SJSA1 (cell line): ENCODE measurements at regions not wholly inside any gene's neighbourhood (a gene's known extent, or its start where the extent isn't known, plus 50 kb on each side); places are given as distances from the start of the nearest gene placed in this dataset.

Experiments used
- DNase-seq, 2 experiments: peaks; one replicate each; pipeline ENCODE4 v3.0.0-alpha.2; 2015 to 2020; ENCODE audit warnings: low spot score in 2 of 2, low read depth in 1 of 2
- H3K27ac ChIP-seq: fragments of 250-450 bp; sonication (Bioruptor Pico); 2 replicates; pipeline ENCODE4 v1.5.1; 2020; ENCODE audit warnings: mild to moderate bottlenecking, moderate library complexity
- H3K27me3 ChIP-seq: fragments of 250-450 bp; sonication (Bioruptor Pico); replicated peaks from 2 replicates; pipeline ENCODE4 v1.5.1; 2020; ENCODE audit warnings: mild to moderate bottlenecking, moderate library complexity
- H3K36me3 ChIP-seq: fragments of 250-450 bp; sonication (Bioruptor Pico); 2 replicates; pipeline ENCODE4 v1.5.1; 2020; ENCODE audit warnings: mild to moderate bottlenecking
- H3K4me1 ChIP-seq: fragments of 250-450 bp; sonication (Bioruptor Pico); replicated peaks from 2 replicates; pipeline ENCODE4 v1.6.1; 2021; ENCODE audit warnings: mild to moderate bottlenecking
- H3K4me3 ChIP-seq: fragments of 250-450 bp; sonication (Bioruptor Pico); 2 replicates; pipeline ENCODE4 v1.5.1; 2020; ENCODE audit warnings: mild to moderate bottlenecking
- H3K9me3 ChIP-seq: fragments of 250-450 bp; sonication (Bioruptor Pico); replicated peaks from 2 replicates; pipeline ENCODE4 v1.5.1; 2020; ENCODE audit warnings: mild to moderate bottlenecking

DNA sequence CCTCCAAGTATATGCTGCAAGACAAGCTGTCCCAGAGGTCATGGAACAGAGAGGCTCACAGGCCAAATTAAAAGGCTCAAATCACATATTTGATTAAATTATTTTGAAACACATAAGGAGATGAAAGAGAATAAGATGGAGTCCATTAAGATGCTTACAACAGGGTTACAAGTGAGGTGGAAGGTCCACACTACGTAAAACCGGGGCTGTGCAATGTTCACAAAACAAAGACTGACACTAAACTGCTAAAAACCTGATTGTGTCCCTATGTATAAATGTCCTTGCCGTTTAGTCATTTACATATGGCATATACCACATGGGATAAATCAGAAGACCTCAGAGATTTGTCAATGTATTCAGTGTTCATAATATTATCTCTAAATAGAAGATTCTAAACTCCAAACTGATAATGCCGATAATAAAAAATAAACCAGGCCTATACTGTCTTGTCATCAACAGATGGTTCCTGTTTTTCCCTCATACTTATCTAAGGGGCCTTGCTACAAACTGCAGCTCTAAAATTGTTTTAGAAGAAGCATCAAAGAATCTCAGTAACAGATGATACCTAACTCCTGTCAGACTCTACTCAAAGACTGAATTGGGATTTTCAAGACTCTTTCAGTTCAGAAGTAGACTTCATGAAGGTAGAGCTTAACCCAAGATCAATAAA lies 51.8 kb upstream of the RIPOR2 start:
- no peaks in the 10 kb centered on the region for H3K27me3 ChIP-seq
- no peaks in the 10 kb centered on the region for H3K9me3 ChIP-seq
- H3K4me1 ChIP-seq = peaks cover 28% of the 10 kb centered on the region
- no peak for DNase-seq
- H3K36me3 ChIP-seq = no peaks in the 10 kb centered on the region
- H3K27ac ChIP-seq = no peak overlapping the region
- no peak overlapping the region for H3K4me3 ChIP-seq

DNA sequence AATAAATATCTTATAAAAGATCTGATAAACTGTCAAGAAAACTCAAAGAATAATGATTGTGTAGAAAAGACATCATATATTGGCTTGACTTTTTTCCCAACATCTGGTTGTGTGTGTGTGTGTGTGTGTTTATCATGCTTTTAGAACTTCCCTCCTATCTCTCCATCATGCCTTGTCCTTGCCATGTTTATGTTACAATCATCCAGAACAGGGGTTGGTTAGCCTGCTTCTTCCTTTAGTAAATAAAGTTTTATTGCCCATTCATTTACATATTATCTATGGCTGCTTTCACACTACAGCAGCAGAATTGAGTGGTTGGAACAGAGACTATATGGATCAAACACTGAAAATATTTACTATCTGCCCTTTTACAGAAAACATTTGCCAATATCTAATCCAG lies 52.8 kb upstream of the RIPOR2 start:
- Histone ChIP-seq H3K27me3 (no peaks in the 10 kb centered on the region), H3K4me1 (peaks cover 22% of the 10 kb centered on the region), H3K27ac (no peak overlapping the region), H3K4me3 (no peak overlapping the region), H3K9me3 (no peaks in the 10 kb centered on the region), H3K36me3 (no peaks in the 10 kb centered on the region)
- no peak for DNase-seq

DNA sequence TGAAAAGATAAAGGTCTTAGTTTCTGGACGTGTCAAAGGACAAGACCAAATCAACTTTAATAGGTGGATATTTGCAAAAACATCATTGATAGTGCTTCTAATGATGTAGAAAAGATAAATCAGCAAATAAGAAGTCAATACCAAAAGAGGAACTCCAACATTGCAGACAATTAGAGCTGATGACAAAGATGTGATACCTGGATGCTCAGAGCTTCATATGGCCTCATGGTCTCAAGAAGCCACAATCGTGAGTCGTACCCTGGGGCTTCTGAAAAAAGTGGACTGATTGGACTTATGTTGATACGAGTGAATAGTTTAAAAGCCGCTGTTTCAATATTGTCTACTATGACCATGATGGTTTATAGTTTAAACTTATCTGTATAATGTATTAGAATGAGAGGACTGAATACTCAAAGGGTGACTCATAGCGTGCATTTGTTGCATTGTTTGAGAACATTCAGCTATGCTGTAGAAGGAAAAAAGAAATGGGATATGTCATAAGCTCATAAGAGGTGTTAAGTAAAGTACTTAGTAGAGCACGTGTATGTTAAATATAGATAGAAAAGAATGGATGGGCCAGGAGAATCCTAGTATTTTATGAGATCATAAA lies 54.6 kb upstream of the RIPOR2 start:
- Histone ChIP-seq H3K36me3 (no peaks in the 10 kb centered on the region), H3K4me1 (peaks cover 22% of the 10 kb centered on the region), H3K9me3 (no peaks in the 10 kb centered on the region), H3K27ac (peak overlapping the region; percentile 20; the same call in 1 of the 2 replicates), H3K4me3 (no peak overlapping the region), H3K27me3 (no peaks in the 10 kb centered on the region)
- DNase-seq = peak in 1 of 2 experiments; percentile 82

DNA sequence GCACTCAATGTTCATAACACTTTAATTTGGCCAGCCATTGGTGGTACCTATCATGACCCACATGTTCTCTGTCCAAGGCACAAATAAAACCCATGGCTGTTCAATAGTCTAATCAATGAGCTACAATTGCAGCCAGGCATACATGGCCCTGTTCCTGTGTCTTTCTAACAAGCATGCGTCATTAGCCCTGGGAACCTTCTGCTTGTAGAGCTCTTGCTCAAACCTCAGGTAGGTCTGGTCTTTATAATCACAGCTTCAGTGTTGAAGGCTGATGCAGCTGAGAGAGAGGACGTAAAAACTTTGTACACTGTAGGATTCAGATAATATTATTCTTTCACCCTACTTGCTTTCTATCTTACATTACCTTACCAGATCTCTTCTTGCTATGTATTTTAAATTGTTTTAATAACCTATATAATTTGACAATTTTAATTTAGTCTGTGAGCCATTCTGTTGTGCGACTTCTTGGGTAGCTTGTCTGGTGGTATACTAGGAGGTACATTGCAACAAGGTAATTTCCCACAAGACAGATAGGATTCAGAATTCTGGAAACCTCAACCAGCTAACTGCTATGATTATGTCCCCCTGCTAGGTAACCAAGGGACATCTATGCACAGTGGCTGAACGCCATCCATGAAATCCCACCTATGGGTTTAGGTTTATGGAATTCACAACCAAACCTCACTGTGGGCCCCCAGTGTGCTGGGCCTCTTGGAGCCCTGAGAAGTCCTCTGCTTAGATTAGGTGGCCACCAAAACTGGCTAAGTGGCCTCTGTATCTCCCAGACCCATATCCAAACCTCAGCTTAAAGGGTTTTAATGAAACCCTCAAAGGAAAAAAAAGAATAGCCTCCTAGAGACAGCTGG lies 55.4 kb upstream of the RIPOR2 start:
- no peaks in the 10 kb centered on the region for H3K9me3 ChIP-seq
- no peak for DNase-seq
- H3K36me3 ChIP-seq = no peaks in the 10 kb centered on the region
- peak overlapping the region; percentile 2; the same call in 1 of the 2 replicates for H3K27ac ChIP-seq
- H3K4me3 ChIP-seq = no peak overlapping the region
- peaks cover 22% of the 10 kb centered on the region for H3K4me1 ChIP-seq
- no peaks in the 10 kb centered on the region for H3K27me3 ChIP-seq

DNA sequence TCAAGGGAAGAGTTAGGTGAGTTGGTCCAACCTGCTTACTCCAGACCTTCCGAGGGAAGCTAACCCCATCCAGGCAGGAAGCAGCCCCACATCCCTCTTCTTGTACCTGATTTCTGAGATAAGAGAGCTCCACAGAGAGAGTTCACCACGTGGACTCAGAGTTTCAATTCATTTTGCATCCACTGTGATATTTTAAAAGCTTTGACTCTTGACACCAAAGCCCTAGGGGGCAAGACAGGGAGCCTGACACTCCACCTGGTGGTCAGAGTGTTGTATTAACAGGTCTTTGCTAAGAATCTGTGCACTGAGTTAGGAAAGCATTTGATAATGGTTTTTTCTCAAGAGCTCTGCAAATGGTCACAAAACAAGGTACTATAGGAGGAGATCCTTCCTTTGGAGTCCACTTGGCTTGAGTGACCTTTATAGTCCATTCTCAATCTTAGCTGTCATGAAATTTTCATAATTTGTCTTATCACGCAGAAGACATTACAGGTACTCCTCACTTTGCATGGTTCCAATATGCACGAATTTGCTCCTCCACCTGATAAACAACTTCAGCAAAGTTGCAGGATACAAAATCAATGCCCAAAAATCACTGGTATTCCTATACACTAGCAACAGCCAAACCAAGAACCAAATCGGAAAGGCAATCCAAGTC lies 56.2 kb upstream of the RIPOR2 start:
- Histone ChIP-seq H3K9me3 (no peaks in the 10 kb centered on the region), H3K27ac (no peak overlapping the region), H3K4me3 (no peak overlapping the region), H3K27me3 (no peaks in the 10 kb centered on the region), H3K36me3 (no peaks in the 10 kb centered on the region), H3K4me1 (peaks cover 22% of the 10 kb centered on the region)
- peak; percentile 52 to 54 for DNase-seq

DNA sequence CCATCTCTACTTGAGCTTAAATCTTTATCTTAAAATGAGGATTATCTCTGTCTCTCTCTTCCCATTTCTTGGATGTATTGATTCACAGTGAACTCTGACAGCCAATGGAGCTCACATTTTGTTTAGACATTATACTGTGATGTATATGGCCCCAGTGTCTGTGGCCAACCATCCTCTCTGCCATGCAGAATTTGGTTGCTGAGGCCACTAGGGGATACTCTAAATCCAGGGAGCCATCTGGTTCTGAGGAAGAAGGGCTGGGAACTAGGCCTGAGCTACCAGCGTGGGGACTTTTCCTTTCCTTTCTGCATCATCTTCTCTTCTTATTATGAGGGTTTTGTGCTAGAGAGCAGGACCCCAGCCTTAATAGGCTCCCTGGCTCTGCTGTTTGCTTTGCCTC lies 59.1 kb upstream of the RIPOR2 start:
- Histone ChIP-seq H3K27ac (no peak overlapping the region), H3K27me3 (no peaks in the 10 kb centered on the region), H3K9me3 (no peaks in the 10 kb centered on the region), H3K4me1 (peaks cover 19% of the 10 kb centered on the region), H3K4me3 (no peak overlapping the region), H3K36me3 (no peaks in the 10 kb centered on the region)
- no peak for DNase-seq

DNA sequence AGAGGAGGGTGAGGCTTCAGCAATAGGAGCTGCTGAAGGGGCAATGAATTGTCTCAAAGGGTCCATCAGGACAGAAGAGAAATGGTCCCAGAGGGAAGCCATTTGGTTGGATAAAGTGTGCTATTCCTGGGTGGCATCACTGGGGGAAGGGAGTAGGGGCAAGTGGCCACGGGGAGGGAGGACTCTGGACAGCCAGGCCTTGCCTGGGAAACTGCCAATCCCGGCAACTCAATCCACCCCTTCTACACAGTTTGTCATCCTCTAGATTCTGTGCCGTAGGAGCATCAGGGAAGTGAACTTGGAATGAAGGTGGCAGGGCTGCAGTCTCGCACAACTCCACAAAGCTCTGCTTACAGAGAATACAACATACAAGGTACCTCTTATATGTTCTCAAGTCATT lies 59.5 kb upstream of the RIPOR2 start:
- DNase-seq = no peak
- H3K4me1 ChIP-seq = peaks cover 14% of the 10 kb centered on the region
- no peak overlapping the region for H3K27ac ChIP-seq
- no peaks in the 10 kb centered on the region for H3K9me3 ChIP-seq
- no peaks in the 10 kb centered on the region for H3K27me3 ChIP-seq
- no peak overlapping the region for H3K4me3 ChIP-seq
- no peaks in the 10 kb centered on the region for H3K36me3 ChIP-seq

DNA sequence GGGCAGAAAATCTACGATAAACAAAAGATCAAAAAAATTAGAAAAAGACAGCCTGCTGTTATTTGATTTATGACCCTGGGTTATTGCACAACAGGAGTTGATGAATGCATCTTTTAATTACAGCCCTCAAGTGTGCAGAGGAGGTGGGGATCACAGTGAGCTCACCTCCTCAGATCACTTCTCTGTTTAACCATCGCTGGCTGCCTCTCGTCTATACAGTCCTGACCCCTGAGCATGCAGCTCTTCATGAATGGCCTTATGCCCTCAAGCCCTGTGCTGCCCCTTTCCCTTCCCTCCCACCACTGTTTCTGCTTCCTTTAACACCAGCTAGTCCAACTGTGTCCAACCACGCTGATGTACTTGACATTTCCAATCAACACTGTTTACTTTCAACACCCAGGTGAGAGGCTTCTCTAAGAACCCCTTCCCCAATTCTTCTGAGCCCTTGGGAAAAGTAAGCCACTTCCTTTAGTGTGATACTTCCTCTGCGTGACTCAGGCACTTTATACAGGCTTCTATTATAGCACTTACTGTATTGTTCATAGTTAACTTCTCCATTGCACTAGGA lies 60.6 kb upstream of the RIPOR2 start:
- DNase-seq = no peak
- no peaks in the 10 kb centered on the region for H3K27me3 ChIP-seq
- H3K27ac ChIP-seq = no peak overlapping the region

DNA sequence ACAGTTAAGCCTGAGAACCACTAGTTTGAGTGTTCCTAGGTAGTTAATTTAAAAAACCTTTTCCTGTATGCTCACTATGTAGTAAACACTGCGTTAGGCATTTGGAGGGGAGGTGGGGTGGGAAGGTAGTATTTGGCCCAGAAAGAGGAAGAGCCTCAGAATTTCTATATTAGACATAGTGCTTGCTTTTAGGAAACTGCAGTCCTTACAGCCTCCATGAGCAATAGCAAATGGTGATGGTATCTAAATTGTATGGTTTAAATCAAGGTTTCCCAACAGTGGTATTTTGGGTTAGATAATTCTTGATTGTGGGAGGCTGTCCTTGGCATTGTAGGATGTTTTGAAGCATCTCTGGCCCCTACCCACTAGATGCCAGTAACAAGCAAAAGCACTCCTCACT lies 61.5 kb upstream of the RIPOR2 start:
- Histone ChIP-seq H3K27ac (no peak overlapping the region), H3K4me1 (no peaks in the 10 kb centered on the region), H3K36me3 (no peaks in the 10 kb centered on the region), H3K4me3 (no peak overlapping the region), H3K27me3 (no peaks in the 10 kb centered on the region), H3K9me3 (no peaks in the 10 kb centered on the region)
- no peak for DNase-seq

More for the DNA sequence above, 60.6 kb upstream of the RIPOR2 start:
- Histone ChIP-seq H3K36me3 (no peaks in the 10 kb centered on the region), H3K9me3 (no peaks in the 10 kb centered on the region), H3K4me1 (peaks cover 5% of the 10 kb centered on the region; the same call in 1 of the 2 replicates), H3K4me3 (no peak overlapping the region)

DNA sequence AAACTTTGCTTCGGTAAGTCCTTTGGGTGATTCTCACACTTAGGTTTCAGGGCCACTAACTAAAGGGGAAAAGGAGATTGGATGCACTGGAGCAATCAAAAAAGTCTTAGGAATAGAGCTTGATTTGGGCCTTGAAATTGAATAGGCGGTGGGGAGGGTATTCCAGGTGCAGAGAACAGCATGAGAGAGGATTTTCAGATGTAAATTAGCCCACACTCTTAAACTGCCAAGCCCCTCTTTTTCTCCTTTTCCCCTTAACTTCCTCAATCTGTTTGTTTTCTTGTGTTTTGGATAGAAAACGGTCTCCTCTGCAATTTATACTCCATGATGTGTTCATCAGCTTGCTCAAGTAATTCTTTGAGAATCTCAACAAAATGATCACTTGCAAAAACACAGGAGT lies 62.1 kb upstream of the RIPOR2 start:
- DNase-seq = no peak

DNA sequence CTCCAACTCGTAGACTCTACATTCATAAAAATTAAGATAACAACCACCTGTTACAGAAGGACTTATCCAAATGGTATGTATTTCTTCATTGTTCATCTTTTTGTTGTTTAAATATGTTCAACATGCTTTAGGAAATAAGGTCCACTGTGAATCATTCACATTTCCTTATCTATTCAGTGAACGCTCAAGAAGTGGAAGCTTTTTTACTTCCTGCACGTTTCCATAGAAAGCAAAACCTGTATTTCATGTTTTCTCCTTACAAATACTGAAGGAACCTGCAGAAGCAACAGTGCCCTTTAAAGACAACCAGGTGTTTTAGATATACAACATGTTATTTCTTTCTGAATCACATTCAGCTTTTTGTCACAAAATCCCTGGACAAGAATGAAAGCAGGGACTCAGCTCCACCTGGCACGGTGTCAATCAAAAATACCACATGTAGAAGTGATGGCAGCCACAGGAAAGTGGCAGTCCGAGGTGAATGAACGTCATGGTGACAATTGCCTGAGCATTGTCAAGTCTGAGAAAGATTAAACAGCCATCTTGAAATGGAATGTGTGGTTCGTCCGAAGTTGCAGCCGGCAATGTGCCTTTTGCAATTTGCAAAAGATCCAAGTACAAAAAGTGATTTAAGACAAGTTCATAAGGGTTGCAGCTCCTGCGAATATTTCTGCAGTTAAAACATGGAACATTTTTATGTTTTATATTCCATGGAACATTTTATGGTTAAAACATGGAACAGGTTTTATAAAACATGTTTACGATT lies 66.7 kb upstream of the RIPOR2 start:
- DNase-seq = no peak
- no peak overlapping the region for H3K4me3 ChIP-seq

More for the DNA sequence above, 62.1 kb upstream of the RIPOR2 start:
- Histone ChIP-seq H3K9me3 (no peaks in the 10 kb centered on the region), H3K27ac (no peak overlapping the region), H3K4me1 (no peaks in the 10 kb centered on the region), H3K27me3 (no peaks in the 10 kb centered on the region), H3K4me3 (no peak overlapping the region), H3K36me3 (no peaks in the 10 kb centered on the region)

DNA sequence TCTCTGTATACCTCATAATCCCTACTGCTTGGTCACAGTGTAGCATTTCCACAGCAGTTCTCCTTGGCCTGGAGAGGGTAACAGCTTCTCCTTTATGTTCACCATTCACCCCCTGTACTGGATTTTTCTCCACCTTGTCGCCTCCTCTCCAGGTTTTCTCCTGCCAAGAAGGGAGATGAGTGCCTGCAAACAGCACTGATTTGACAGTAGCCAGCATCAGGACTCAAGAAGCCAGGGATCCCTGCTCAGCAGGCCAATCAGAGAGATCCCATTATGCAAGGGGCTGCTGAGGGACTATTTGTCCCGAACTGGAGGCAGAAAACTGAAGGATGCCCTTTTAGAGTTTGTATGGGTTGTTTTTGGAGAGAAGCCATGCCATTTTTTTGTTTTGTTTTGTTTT lies 68.6 kb upstream of the RIPOR2 start:
- Histone ChIP-seq H3K27me3 (no peaks in the 10 kb centered on the region), H3K36me3 (no peaks in the 10 kb centered on the region), H3K27ac (no peak overlapping the region), H3K4me1 (no peaks in the 10 kb centered on the region), H3K4me3 (no peak overlapping the region), H3K9me3 (no peaks in the 10 kb centered on the region)
- no peak for DNase-seq

More for the DNA sequence above, 66.7 kb upstream of the RIPOR2 start:
- Histone ChIP-seq H3K27me3 (no peaks in the 10 kb centered on the region), H3K9me3 (no peaks in the 10 kb centered on the region), H3K36me3 (no peaks in the 10 kb centered on the region), H3K4me1 (no peaks in the 10 kb centered on the region), H3K27ac (no peak overlapping the region)

DNA sequence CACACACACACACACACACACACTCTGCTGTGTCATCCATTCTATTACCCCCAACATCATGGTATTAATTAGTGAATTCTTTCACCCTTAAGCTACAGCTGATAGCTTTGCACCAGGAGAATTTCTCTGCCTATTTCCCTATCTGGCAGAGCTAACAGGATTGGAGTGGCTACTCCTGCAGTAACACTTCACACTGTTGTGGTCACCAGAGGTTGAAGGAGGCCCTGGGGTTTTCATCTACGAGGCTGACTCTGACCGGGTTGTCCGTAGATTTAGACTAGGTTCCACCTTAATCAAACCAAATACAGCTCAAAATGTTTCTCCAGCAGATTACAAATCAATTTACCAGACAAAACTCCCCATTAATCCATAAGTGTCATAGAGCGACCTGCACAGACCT lies 69.2 kb upstream of the RIPOR2 start:
- no peaks in the 10 kb centered on the region for H3K9me3 ChIP-seq
- H3K27ac ChIP-seq = no peak overlapping the region
- H3K36me3 ChIP-seq = no peaks in the 10 kb centered on the region
- no peaks in the 10 kb centered on the region for H3K4me1 ChIP-seq
- DNase-seq = no peak
- H3K27me3 ChIP-seq = no peaks in the 10 kb centered on the region
- no peak overlapping the region for H3K4me3 ChIP-seq
